GM19438 (cell line): ENCODE measurements at regions not wholly inside any gene's neighbourhood (a gene's known extent, or its start where the extent isn't known, plus 50 kb on each side); places are given as distances from the start of the nearest gene placed in this dataset.

ENCODE experiments used
- ATAC-seq: cut with Tn5 transposase; IDR thresholded peaks from one replicate; pipeline ENCODE4 v1.9.1; 2021; ENCODE audit warnings: low read depth; ENCODE audit not compliant: unreplicated experiment

GRCh38 chr5:35367526-35367925, 137.2 kb upstream of the PRLR start:
- no peak for ATAC-seq

- ATAC-seq = no peak
Observed at GRCh38 chr5:35365758-35366157, 135.5 kb upstream of the PRLR start.

- ATAC-seq = no peak
Observed at GRCh38 chr5:35364350-35364749, 134.1 kb upstream of the PRLR start.

- no peak for ATAC-seq
Observed at GRCh38 chr5:35363387-35363965, 133.2 kb upstream of the PRLR start.

- no peak for ATAC-seq
Observed at GRCh38 chr5:35362772-35363171, 132.5 kb upstream of the PRLR start.

- no peak for ATAC-seq
Observed at GRCh38 chr5:35360671-35361070, 130.4 kb upstream of the PRLR start.

- no peak for ATAC-seq
Observed at GRCh38 chr5:35359859-35360258, 129.6 kb upstream of the PRLR start.

GRCh38 chr5:35357973-35358372, 127.7 kb upstream of the PRLR start:
- ATAC-seq = no peak

- no peak for ATAC-seq
Observed at GRCh38 chr5:35356725-35357124, 126.4 kb upstream of the PRLR start.

GRCh38 chr5:35354751-35355150, 124.5 kb upstream of the PRLR start:
- ATAC-seq = no peak

- ATAC-seq = no peak
Observed at GRCh38 chr5:35345222-35345621, 114.9 kb upstream of the PRLR start.

- no peak for ATAC-seq
Observed at GRCh38 chr5:35342664-35343063, 112.4 kb upstream of the PRLR start.

GRCh38 chr5:35341189-35341588, 110.9 kb upstream of the PRLR start:
- ATAC-seq = no peak

- ATAC-seq = no peak
Observed at GRCh38 chr5:35339616-35340100, 109.4 kb upstream of the PRLR start.

- ATAC-seq = no peak
Observed at GRCh38 chr5:35339006-35339405, 108.7 kb upstream of the PRLR start.

GRCh38 chr5:35338157-35338453, 107.8 kb upstream of the PRLR start:
- no peak for ATAC-seq

- no peak for ATAC-seq
Observed at GRCh38 chr5:35337340-35338156, 107.3 kb upstream of the PRLR start.

- no peak for ATAC-seq
Observed at GRCh38 chr5:35336230-35336629, 105.9 kb upstream of the PRLR start.

GRCh38 chr5:35335752-35336151, 105.5 kb upstream of the PRLR start:
- no peak for ATAC-seq

- no peak for ATAC-seq
Observed at GRCh38 chr5:35333366-35333765, 103.1 kb upstream of the PRLR start.

- ATAC-seq = no peak
Observed at GRCh38 chr5:35331956-35332950, 102.0 kb upstream of the PRLR start.
